NCI-H2029 (cell line): ENCODE measurements at regions not wholly inside any gene's neighbourhood (a gene's known extent, or its start where the extent isn't known, plus 50 kb on each side); places are given as distances from the start of the nearest gene placed in this dataset.
A peak's percentile ranks its signal among the peaks of the same experiment; 100 is the strongest.
"Not testable (repeated sequence)": the region's sequence is repeated elsewhere in the genome, so short reads cannot be mapped to it uniquely, and the experiment has no call there.

Experiments used
- DNase-seq: peaks from one replicate; lab custom pipeline; 2025; lab: John Stamatoyannopoulos, UW

DNA sequence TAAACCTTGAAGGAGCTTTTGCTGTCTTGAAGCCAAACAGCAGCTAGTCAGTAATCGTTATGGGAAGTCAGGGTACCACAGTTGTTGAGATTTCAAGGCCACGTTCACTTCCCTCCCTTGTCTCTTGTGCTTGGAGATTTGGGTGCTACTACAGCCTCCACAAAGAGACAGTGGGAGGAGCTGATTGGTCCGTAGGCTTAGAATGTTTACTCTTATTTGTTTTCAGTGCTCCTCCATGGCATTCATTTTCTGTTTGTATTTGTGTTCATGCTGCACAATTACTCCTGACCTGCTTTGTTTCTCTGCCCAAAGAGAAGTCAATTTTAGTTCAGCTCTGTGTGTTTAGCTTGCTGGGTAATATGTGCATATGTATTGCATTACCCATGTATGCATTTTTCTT is 147.7 kb downstream of the PRL start:
- peak; percentile 84 for DNase-seq

DNA sequence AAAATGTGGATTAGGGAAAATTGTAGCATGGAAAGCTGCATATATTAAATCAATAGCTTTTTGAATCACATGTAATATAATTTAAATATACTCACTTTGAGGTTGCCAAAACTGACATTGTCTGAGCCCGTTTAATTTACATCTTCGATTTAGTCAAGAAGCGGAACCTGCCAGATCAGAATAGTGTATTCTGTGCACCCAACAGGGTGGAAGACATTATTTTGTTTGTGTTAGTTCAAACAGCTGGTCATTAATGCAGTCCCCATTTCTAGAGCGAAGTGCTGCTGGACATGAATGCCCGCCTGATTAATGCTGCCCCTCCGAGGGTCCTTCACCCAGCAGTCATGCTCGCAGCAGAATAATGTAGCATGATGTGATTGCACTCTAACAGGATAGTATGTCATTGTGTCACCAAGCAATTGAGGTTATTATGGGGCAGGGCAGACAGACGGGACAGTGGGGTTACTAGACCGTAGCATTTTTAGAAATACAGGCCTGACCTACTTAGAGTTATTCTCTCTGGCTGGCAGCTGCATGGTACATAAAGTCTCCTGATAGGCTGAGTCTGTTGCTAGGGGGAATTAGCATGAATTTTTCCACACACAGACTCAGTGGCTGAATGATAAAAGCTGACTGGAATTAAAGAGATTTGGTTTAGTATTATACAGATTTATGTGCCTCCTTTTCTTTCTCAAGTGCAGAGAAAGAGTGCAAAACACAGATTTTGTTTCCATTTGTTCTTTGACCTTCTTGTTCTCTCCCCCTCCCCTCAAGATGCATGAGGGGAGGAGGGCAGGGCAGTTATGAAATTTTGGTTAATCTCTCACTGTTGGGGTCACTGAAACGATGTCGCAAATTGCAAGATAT is 147.1 kb downstream of the PRL start:
- peak; percentile 90 for DNase-seq

DNA sequence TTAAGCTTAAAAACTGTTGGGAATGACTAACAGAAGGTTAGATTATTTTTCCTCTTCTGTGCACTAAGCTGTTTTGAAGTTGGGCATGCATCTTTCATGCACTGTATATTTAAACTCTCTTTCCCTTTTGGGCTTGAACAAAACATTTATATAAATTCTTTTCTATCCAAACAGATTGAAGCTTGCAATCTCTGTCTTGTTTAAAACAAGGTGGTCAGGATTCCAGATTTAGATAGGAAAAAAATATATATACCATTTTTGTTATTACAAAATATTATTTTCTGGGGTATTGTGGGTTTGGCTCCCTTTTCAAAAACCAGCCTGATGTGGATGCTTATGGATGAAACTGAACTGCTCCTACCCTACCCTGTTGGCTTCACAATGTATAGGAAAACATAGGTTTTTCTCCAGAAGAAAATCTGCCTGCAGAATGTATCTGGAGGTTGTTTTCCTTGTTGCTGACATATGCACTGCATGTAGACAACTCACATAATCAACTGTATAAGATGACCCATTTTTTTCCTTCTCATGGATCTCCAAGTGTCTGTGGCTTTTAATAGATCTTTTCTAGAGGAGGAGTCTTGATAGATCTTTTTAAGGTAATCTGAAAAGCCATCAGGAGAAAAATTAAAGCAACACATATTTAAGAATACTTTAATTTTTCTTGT is 146.3 kb downstream of the PRL start:
- DNase-seq, result no peak

DNA sequence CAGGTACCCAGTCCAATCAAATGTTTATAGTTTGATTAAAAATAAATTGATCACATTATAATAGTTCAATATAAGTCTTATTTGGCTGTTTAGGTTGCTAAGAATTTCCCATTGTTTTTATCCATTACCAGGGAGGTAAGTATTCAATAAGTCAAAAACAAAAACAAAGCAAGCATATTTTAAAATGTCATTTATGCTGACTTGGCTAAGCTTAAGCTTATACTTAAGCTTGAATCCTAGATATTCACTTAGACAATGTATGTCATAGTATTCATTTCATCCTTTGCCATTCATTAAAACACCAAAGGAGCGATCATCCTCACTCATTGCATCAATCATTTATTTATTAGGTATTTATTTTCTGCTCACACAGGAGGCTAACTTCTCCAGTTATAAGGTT is 144.9 kb downstream of the PRL start:
- DNase-seq, result no peak

DNA sequence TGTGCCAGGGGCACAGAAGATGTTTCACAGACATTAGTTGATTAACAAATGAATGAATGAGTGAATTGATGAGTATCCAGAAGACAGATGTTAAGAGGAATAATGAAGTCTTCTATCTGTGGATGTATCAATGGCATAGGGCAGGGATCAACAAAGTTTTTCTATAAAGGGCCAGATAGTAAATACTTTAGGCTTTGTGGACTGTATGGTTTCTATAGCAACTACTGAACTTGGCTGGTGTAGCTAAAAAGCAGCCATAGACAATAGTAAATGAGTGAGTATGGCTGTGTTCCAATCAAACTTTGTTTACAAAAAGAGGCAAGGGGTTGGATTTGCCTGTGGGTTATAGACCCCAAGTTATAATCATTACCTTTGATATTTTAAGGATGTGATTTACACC is 144.0 kb downstream of the PRL start:
- no peak for DNase-seq

DNA sequence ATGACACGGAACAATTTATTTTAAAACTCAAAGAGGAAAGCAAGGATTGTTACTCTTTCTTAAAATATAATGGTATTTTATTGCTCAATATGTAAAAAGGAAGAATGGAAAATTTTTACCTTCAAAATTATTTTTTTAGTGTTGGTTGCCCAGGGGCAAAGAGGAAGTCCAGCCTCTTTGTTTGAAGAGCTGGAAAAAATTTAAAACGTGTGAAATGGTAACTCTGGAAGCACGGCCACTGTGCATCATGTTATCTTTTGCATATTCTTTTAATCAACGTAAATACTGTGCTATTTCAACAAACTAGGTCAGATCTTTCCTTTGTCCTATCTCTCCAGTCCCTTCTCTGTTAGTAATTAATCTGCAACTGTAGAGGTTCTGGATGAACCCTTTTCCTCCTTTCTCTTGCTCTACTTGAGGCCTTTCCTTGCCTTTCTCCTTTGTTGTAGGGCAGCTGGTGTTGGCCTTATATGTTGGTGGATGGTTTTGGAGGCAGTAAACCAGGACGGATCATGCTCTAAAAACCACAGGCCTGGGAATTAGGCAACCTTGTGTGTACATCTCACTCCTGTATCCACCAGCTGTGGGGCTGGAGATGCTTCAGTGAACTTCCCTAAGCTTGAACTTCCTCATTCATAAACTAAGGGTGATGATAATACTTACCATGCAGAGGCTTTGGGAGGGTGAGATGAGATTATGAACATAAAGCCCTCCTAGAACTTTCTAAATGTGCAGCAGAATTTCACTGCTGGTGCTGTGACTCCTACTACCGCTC is 143.3 kb downstream of the PRL start:
- no peak for DNase-seq

DNA sequence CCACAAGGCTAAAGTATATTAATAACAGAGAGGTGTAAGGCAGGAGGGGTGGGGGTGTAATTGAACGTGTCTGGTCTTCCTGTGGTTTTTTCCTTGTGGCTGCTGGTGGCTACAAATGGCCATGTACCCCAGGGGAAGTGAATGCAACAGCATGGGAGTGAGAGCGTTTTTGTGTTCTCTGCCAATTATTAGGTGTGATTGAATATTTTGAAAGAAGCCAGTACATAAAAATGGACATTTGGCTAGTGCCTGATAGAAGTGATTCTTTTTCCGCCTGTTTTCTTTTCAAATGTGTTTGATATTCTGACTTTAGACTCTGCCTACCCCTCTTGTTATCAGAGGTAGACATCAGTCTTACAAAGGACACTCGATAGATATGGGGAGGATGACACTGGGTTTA is 141.3 kb downstream of the PRL start:
- no peak for DNase-seq

DNA sequence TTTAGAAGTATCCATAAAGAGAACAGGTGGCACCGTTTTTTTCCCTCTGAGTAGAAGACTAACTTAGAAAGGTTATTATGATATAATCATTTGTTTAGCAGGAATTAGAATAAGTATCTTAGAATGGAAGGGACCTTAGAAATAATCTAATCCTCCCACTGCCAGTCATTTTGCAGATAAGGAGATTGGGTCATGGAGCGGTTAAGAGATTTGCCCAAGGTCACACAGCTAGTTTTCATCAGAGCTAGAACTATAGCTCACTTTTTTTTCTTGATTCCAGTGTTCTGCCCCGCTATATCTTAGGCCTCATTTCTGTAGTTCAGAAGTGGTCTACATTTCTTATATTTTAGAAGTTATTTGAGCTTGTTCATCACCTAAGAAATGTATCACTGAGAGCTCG is 139.6 kb downstream of the PRL start:
- DNase-seq, result no peak

DNA sequence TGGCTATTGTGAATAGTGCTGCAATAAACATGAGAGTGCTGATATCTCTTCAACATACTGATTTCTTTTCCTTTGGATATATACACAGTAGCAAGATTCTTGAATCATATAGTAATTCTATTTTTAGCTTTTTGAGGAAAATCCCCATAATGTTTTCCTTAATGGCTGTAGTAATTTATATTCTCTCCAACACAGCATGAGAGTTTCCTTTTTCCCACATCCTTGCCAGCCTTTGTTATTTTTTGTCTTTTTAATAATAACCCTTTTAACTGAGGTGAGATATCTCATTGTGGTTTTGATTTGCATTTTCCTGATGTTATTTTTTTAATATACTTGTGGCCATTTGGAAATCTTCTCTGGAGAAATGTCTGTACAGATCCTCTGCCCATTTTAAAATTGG is 132.6 kb downstream of the PRL start:
- no peak for DNase-seq

DNA sequence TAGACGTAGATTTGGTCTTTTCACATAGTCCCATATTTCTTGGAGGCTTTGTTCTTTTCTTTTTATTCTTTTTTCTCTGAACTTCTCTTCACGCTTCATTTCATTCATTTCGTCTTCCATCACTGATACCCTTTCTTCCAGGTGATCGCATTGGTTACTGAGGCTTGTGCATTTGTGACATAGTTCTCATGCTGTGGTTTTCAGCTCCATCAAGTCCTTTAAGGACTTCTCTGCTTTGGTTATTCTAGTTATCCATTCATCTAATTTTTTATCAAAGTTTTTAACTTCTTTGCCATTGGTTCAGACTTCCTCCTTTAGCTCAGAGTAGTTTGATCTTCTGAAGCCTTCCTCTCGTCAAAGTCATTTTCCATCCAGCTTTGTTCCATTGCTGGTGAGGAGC is 125.8 kb downstream of the PRL start:
- not testable (repeated sequence) for DNase-seq

DNA sequence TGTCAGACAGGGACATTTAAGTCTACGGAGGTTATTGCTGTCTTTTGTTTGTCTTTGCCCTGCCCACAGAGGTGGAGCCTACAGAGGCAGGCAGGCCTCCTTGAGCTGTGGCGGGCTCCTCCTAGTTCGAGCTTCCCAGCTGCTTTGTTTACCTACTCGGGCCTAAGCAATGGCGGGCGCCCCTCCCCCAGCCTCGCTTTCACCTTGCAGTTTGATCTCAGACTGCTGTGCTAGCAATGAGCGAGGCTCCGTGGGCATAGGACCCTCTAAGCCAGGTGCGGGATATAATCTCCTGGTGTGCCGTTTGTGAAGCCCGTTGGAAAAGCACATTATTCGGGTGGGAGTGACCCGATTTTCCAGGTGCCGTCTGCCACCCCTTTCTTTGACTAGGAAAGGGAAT is 125.0 kb downstream of the PRL start:
- not testable (repeated sequence) for DNase-seq

DNA sequence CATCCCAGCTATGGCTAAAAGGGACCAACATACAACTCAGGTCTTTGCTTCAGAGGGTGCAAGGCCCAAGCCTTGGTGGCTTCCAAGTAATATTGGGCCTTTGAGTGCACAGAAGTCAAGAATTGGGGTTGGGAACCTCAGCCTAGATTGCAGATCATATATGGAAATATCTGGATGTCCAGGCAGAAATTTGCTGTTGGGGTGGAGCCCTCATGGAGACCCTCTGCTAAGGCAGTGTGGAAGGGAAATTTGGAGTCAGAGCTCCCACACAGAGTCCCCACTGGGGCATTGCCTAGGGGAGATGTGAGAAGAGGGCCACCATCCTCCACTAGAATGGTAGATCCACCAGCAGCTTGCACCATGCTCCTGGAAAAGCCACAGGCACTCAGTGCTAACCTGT is 123.5 kb downstream of the PRL start:
- DNase-seq, result no peak

DNA sequence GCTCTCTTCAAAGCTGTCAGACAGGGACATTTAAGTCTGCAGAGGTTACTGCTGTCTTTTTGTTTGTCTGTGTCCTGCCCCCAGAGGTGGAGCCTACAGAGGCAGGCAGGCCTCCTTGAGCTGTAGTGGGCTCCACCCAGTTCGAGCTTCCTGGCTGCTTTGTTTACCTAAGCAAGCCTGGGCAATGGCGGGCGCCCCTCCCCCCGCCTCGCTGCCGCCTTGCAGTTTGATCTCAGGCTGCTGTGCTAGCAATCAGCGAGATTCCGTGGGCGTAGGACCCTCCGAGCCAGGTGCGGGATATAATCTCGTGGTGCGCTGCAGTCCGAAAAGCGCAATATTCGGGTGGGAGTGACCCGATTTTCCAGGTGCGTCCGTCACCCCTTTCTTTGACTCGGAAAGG is 116.6 kb downstream of the PRL start:
- not testable (repeated sequence) for DNase-seq

DNA sequence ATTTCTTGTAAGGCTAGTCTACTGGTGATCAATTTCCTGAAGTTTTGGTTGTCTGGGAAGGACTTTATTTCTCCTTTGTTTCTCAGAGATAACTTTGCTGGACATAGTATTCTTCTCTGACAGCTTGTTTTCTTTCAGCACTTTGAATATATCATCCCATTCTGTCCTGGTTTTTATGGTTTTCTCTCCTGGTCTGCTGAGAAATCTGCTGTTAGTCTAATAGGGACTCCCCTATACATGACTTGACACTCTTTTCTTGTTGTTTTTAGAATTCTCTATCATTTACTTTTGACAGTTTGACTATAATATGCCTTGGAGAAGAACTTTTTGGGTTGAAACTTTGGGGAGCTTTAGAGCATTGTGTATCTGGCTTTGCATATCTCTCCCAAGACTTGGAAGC is 112.5 kb downstream of the PRL start:
- DNase-seq, result no peak

DNA sequence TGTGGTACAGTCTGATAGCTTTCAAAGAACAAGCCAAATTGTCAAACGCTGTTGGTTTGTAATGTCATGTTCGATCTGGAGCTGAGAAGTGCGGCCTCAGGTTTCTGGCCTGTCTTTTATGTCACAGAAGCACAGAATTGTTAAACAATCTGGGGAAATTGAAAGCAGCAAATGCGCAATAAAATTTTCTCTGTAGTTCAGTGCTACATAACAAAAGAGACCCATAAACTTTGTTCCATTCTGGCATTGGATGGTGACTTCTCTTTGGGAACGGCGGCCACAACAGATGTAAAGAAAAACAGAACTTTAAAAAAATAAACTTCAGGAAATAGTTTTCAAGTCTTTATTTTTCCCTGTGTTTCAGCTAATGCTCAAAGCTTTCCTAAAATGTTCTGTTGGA is 106.9 kb downstream of the PRL start:
- no peak for DNase-seq

DNA sequence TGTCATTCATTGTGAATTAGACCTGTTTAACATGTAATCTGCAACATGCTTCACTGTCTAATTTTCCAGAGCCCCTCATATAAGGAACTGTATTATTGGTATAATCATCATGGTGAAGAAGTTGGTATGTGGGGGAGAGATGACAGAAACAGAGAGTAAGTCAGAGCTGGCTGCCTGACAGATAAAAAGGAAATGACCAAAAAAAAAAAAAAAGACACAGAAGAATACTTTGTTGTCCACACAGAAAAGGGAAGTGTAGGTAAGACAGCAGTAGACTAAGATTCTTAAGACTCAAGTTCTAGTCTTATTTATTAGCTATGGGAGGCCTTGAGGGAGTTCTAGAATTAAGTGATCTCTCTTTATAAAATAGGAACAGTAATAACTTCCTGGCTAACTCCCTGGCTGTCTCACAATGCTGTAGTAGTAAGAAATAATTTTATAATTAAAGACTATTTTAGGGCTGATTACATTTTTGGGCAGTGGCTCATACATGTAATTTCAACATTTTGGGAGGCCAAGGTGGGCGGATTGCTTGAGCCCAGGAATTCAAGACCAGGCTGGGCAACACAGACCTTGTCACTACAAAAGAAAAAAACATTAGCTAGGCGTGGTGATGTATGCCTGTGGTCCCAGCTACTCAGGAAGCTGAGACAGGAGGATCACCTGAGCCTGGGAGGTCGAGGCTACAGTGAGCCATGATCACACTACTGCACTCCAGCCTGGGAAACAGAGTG is 102.5 kb downstream of the PRL start:
- DNase-seq, result no peak

DNA sequence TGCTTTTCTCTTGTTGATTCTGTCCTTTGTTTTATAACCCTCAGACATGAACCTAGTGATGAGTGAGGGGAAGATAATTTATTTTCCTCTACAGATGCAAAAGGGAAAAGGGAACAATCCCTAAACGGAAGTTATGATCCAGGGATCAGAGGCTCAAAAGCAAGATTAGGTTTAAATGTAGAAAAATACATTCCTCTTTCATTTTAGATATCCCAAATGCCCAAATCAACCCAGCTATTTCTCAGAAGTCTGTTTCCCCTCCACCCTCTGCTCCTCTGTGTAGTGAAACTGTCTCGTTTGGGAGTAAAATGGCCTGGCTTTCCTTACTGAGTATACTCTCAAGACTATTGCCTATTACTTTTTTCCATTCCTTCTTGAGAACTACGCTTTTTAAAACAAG is 97.1 kb downstream of the PRL start:
- DNase-seq, result no peak

DNA sequence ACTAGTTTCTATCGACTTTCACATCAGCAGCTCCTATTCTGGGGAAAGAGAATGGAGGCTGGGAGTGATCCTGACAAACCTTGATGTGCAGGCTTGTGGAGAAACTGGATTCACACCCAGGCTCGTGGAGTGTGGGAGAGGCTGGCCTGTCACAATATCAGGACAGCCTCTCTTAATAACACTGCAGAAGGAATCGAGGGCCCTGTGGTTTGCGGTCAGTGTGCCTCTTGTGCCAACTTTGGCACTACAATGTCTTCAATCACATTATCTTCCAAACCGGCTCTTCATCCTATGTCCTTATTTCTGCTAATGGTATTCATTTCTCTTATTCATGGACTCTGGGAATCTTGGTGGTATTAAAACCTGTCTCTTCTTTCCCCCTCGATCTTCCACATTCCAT is 92.7 kb downstream of the PRL start:
- DNase-seq, result no peak

DNA sequence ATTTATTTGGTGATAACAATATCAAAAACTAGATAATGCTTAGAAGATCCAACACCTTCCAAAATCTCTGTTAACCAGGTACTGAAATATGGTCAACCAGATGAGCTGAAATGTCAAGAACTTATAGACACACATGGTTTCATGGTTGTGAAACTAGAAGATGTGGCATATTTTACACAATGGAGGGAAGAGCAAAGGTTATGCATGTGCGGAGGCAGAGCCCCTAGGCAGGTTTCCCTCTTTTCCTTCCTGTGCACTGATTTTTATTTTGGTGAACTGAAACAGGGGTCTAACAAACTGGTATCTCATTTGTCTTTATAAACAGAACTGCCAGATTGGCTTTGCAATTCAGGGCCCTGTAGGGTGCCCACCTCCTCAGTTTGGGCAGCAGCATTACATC is 91.6 kb downstream of the PRL start:
- no peak for DNase-seq

DNA sequence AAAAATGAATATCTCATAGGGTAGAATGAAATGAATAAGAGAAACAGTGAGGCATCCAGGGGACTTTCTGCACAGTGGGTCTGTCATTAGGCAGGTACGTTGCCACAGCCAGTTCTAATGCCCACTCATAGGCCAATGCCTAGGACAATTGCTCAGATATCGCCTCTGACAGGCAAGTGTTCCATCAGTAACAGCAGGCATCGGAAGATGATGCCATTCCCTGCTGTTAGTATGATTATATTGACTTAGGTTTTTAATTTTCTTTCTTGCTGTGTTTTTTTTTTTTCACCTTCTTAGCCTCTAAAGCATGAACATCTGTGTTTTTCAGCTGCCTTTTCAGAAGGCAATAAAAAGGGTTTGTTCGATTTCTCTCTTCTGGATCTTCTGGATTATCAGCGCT is 90.7 kb downstream of the PRL start:
- no peak for DNase-seq

DNA sequence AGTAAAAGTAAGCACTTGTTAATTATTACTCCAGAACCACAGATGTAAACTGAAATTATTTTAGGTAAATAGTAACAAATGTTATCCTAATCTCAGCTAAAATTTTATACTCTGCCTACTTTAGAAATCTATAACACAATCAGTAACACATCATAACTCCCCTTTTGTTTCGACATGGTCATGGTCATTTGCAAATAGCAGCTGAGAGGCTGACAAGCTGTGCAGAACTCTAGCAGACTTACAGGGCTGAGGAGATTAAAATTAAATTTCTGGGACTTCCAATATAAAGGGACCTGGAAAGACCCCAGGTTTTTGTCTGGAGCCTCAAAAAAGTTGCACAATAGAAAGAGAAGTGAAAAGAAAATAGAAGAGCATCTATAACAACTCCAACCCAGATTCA is 88.8 kb downstream of the PRL start:
- DNase-seq, result no peak

DNA sequence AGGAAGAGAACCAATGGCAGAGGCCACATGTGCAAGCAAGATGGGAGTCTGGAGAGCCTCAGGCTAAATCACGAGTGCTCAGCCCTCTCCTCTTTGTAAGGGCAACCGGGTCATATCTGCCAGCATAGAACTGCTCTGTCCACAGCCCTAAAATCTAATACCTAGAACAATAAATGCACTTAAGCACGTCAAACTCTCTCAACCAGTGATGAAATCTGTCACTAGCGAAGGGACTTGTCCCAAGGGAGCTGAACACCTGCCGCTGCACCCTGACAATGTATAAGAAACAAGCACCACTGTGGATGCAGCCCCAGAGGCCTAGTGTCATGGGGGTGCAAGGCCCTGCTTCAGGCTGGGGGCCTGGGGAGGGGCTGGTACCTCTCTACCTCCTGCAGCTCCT is 82.5 kb downstream of the PRL start:
- DNase-seq, result no peak
